ENCODE measurements at regions not wholly inside any gene's neighbourhood (a gene's known extent, or its start where the extent isn't known, plus 50 kb on each side); places are given as distances from the start of the nearest gene placed in this dataset.

GRCh38 chr20:48079028-48079427 is 293.7 kb upstream of the SULF2 start:
- TF ChIP-seq, protein P1, sequence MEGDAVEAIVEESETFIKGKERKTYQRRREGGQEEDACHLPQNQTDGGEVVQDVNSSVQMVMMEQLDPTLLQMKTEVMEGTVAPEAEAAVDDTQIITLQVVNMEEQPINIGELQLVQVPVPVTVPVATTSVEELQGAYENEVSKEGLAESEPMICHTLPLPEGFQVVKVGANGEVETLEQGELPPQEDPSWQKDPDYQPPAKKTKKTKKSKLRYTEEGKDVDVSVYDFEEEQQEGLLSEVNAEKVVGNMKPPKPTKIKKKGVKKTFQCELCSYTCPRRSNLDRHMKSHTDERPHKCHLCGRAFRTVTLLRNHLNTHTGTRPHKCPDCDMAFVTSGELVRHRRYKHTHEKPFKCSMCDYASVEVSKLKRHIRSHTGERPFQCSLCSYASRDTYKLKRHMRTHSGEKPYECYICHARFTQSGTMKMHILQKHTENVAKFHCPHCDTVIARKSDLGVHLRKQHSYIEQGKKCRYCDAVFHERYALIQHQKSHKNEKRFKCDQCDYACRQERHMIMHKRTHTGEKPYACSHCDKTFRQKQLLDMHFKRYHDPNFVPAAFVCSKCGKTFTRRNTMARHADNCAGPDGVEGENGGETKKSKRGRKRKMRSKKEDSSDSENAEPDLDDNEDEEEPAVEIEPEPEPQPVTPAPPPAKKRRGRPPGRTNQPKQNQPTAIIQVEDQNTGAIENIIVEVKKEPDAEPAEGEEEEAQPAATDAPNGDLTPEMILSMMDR (IDR thresholded peaks at IDR 0.05): no peak
- Histone ChIP-seq H3K4me1 (ENCODE audit: control insufficient read depth in 1 of 2, insufficient read depth in 1 of 2, low read depth in 1 of 2, low read length in 1 of 2) (no peaks in the 10 kb centered on the region), H3K9me3 (no peaks in the 10 kb centered on the region), H3K27me3 (no peaks in the 10 kb centered on the region), H3K4me3 (ENCODE audit: low read depth in 1 of 2, low read length in 1 of 2) (no peak overlapping the region), H3K36me3 (no peaks in the 10 kb centered on the region), H3K27ac (no peak overlapping the region)

- TF ChIP-seq, protein P1 (IDR thresholded peaks at IDR 0.05): no peak
- H3K27me3 ChIP-seq: no peaks in the 10 kb centered on the region
- H3K4me3 ChIP-seq (ENCODE audit: low read depth in 1 of 2, low read length in 1 of 2): no peak overlapping the region
- no peaks in the 10 kb centered on the region for H3K36me3 ChIP-seq
- H3K9me3 ChIP-seq: no peaks in the 10 kb centered on the region
- no peak overlapping the region for H3K27ac ChIP-seq
- H3K4me1 ChIP-seq (ENCODE audit: control insufficient read depth in 1 of 2, insufficient read depth in 1 of 2, low read depth in 1 of 2, low read length in 1 of 2): no peaks in the 10 kb centered on the region
Measured at GRCh38 chr20:48076747-48077146, 291.5 kb upstream of the SULF2 start.

DNA sequence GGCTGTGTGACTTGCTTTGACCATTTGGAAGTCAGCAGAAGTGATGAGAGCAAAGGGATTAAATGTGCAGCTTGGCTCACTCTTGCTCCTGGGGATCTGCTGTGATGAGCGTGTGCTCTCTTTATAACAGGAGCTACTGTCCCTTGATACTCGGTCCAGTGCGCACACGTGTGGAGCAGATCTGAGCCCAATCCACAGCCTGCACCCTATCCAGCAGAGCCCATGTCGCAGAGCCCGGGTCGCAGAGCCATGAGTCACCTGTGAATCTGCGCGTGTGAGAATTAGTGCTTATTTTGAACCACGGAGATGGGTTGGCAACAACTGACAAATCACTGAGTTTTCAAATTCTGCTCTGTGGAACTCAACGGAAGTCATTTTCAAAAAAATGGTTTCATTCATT is 291.0 kb upstream of the SULF2 start:
- no peaks in the 10 kb centered on the region for H3K4me1 ChIP-seq (ENCODE audit: control insufficient read depth in 1 of 2, insufficient read depth in 1 of 2, low read depth in 1 of 2, low read length in 1 of 2)
- TF ChIP-seq, protein P1 (IDR thresholded peaks at IDR 0.05): no peak
- H3K27ac ChIP-seq: no peak overlapping the region
- H3K27me3 ChIP-seq: no peaks in the 10 kb centered on the region
- no peak overlapping the region for H3K4me3 ChIP-seq (ENCODE audit: low read depth in 1 of 2, low read length in 1 of 2)
- H3K36me3 ChIP-seq: no peaks in the 10 kb centered on the region
- H3K9me3 ChIP-seq: no peaks in the 10 kb centered on the region

DNA sequence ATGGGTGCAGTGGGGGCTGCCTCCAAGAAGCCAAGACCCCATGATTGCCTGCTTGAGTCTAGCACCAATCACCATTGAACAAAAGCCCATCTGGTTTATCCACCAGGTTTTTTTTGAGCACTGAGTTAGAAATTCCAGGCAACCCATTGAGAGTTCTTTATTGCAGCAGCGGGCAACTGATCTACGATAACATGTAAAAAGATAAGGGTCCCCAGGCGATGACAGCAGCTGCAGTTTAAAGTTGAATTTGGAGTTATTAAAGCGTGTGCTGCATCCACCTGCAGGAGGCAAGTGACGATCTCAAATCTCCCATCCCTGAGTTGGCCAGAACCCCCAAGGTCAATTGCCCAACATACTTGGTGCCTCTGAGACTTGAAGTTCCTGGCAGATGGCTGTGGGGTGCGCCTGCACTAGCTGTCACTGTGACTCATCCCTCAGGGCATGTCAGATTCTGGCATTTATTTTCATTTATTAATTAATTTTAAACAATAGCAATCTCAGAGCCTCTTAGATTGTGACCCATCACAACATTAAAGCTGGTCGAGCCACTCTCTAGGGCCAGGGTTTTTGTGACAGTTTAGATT is 290.4 kb upstream of the SULF2 start:
- TF ChIP-seq, protein P1 (IDR thresholded peaks at IDR 0.05): no peak
- H3K4me3 ChIP-seq (ENCODE audit: low read depth in 1 of 2, low read length in 1 of 2): no peak overlapping the region

GRCh38 chr20:48070991-48071652 is 285.8 kb upstream of the SULF2 start:
- Histone ChIP-seq H3K27ac (no peak overlapping the region), H3K36me3 (no peaks in the 10 kb centered on the region), H3K4me1 (ENCODE audit: control insufficient read depth in 1 of 2, insufficient read depth in 1 of 2, low read depth in 1 of 2, low read length in 1 of 2) (no peaks in the 10 kb centered on the region), H3K9me3 (no peaks in the 10 kb centered on the region), H3K27me3 (peaks cover 4% of the 10 kb centered on the region), H3K4me3 (ENCODE audit: low read depth in 1 of 2, low read length in 1 of 2) (no peak overlapping the region)
- TF ChIP-seq, protein P1 (IDR thresholded peaks at IDR 0.05): no peak

More for the DNA sequence above, 290.4 kb upstream of the SULF2 start:
- H3K9me3 ChIP-seq: no peaks in the 10 kb centered on the region
- H3K36me3 ChIP-seq: no peaks in the 10 kb centered on the region
- H3K27ac ChIP-seq: no peak overlapping the region
- no peaks in the 10 kb centered on the region for H3K4me1 ChIP-seq (ENCODE audit: control insufficient read depth in 1 of 2, insufficient read depth in 1 of 2, low read depth in 1 of 2, low read length in 1 of 2)
- H3K27me3 ChIP-seq: no peaks in the 10 kb centered on the region
